BLaER1 (cell line): ENCODE measurements at regions not wholly inside any gene's neighbourhood (a gene's known extent, or its start where the extent isn't known, plus 50 kb on each side); places are given as distances from the start of the nearest gene placed in this dataset.
A peak's percentile ranks its signal among the peaks of the same experiment; 100 is the strongest.

Experiments
- H3K27ac ChIP-seq: shearing (Covaris generic); formaldehyde crosslinking; 2 replicates; pipeline ENCODE4 v1.8.1; 2022
- H3K27me3 ChIP-seq: shearing (Covaris generic); formaldehyde crosslinking; 2 replicates; pipeline ENCODE4 v1.8.1; 2022
- H3K36me3 ChIP-seq: shearing (Covaris generic); formaldehyde crosslinking; 2 replicates; pipeline ENCODE4 v1.8.1; 2022
- H3K4me1 ChIP-seq: shearing (Covaris generic); formaldehyde crosslinking; 2 replicates; pipeline ENCODE4 v1.8.1; 2022
- H3K4me2 ChIP-seq: shearing (Covaris generic); formaldehyde crosslinking; 2 replicates; pipeline ENCODE4 v1.8.1; 2022
- H3K4me3 ChIP-seq: shearing (Covaris generic); formaldehyde crosslinking; 2 replicates; pipeline ENCODE4 v1.8.1; 2022
- H3K9ac ChIP-seq: shearing (Covaris generic); formaldehyde crosslinking; 2 replicates; pipeline ENCODE4 v1.8.1; 2022
- H3K9me3 ChIP-seq: shearing (Covaris generic); formaldehyde crosslinking; 2 replicates; pipeline ENCODE4 v1.8.1; 2022
- H4K20me1 ChIP-seq: shearing (Covaris generic); formaldehyde crosslinking; 2 replicates; pipeline ENCODE4 v1.8.1; 2022
- Cebpa-rat ChIP-seq: shearing (Covaris generic); IDR thresholded peaks from 2 replicates; pipeline ENCODE4 v1.8.1; 2022

GRCh38 chr18:78769502-78770105, 210.0 kb upstream of the SALL3 start:
- Histone ChIP-seq H3K9ac (no peak overlapping the region), H3K4me3 (no peak overlapping the region), H3K4me1 (peaks cover 16% of the 10 kb centered on the region), H3K9me3 (no peaks in the 10 kb centered on the region), H3K27me3 (no peaks in the 10 kb centered on the region), H3K36me3 (no peaks in the 10 kb centered on the region), H3K4me2 (no peak overlapping the region), H4K20me1 (no peaks in the 10 kb centered on the region), H3K27ac (peak overlapping the region; percentile 13; the same call in 1 of the 2 replicates)
- TF ChIP-seq Cebpa-rat: no peak

GRCh38 chr18:78770139-78770822, 209.3 kb upstream of the SALL3 start:
- Histone ChIP-seq H3K27me3 (no peaks in the 10 kb centered on the region), H3K27ac (no peak overlapping the region), H4K20me1 (no peaks in the 10 kb centered on the region), H3K9me3 (no peaks in the 10 kb centered on the region), H3K36me3 (no peaks in the 10 kb centered on the region), H3K4me1 (peaks cover 13% of the 10 kb centered on the region), H3K4me3 (no peak overlapping the region), H3K9ac (no peak overlapping the region), H3K4me2 (no peak overlapping the region)
- no peak for TF ChIP-seq Cebpa-rat

DNA sequence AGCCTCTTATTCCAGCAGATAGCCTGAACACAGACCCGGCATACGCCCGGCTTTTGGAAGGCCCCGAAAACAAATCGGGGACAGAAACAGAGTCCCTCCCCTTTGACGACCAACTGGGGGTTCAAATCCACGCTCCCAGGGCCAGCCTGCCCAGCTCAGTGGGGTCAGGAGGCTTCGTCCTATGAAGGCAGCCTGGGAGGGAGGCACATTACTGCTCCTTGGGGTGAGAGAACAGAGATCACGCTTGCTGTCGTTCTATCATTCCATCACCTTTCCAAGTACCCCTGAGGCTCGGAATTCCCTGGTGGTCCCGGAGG, 208.8 kb upstream of the SALL3 start:
- no peaks in the 10 kb centered on the region for H3K9me3 ChIP-seq
- H3K27me3 ChIP-seq: no peaks in the 10 kb centered on the region
- no peak overlapping the region for H3K9ac ChIP-seq
- H3K4me3 ChIP-seq: no peak overlapping the region
- no peaks in the 10 kb centered on the region for H4K20me1 ChIP-seq
- no peaks in the 10 kb centered on the region for H3K36me3 ChIP-seq
- no peak overlapping the region for H3K27ac ChIP-seq
- no peak overlapping the region for H3K4me2 ChIP-seq
- H3K4me1 ChIP-seq: peaks cover 8% of the 10 kb centered on the region; the same call in 1 of the 2 replicates
- TF ChIP-seq Cebpa-rat: no peak

GRCh38 chr18:78771496-78772359, 207.9 kb upstream of the SALL3 start:
- H3K36me3 ChIP-seq: no peaks in the 10 kb centered on the region
- no peak overlapping the region for H3K4me3 ChIP-seq
- H3K4me1 ChIP-seq: peaks cover 8% of the 10 kb centered on the region; the same call in 1 of the 2 replicates
- no peaks in the 10 kb centered on the region for H3K9me3 ChIP-seq
- H3K4me2 ChIP-seq: no peak overlapping the region
- H4K20me1 ChIP-seq: no peaks in the 10 kb centered on the region
- TF ChIP-seq Cebpa-rat: no peak
- H3K9ac ChIP-seq: no peak overlapping the region
- H3K27me3 ChIP-seq: no peaks in the 10 kb centered on the region
- H3K27ac ChIP-seq: no peak overlapping the region

GRCh38 chr18:78772360-78773302, 207.0 kb upstream of the SALL3 start:
- Histone ChIP-seq H3K27me3 (no peaks in the 10 kb centered on the region), H4K20me1 (no peaks in the 10 kb centered on the region), H3K36me3 (no peaks in the 10 kb centered on the region), H3K4me2 (no peak overlapping the region), H3K9me3 (no peaks in the 10 kb centered on the region), H3K4me3 (no peak overlapping the region), H3K9ac (no peak overlapping the region), H3K4me1 (peaks cover 8% of the 10 kb centered on the region; the same call in 1 of the 2 replicates), H3K27ac (no peak overlapping the region)
- TF ChIP-seq Cebpa-rat: no peak

GRCh38 chr18:78773303-78773755, 206.3 kb upstream of the SALL3 start:
- Histone ChIP-seq H3K27ac (no peak overlapping the region), H3K36me3 (no peaks in the 10 kb centered on the region), H3K27me3 (no peaks in the 10 kb centered on the region), H3K4me3 (no peak overlapping the region), H3K9ac (no peak overlapping the region), H3K4me1 (peaks cover 8% of the 10 kb centered on the region; the same call in 1 of the 2 replicates), H3K4me2 (no peak overlapping the region), H4K20me1 (no peaks in the 10 kb centered on the region), H3K9me3 (no peaks in the 10 kb centered on the region)
- TF ChIP-seq Cebpa-rat: no peak

GRCh38 chr18:78773819-78774218, 205.8 kb upstream of the SALL3 start:
- no peaks in the 10 kb centered on the region for H4K20me1 ChIP-seq
- no peak overlapping the region for H3K4me3 ChIP-seq
- H3K36me3 ChIP-seq: no peaks in the 10 kb centered on the region
- no peak overlapping the region for H3K27ac ChIP-seq
- H3K4me2 ChIP-seq: no peak overlapping the region
- no peaks in the 10 kb centered on the region for H3K9me3 ChIP-seq
- H3K27me3 ChIP-seq: no peaks in the 10 kb centered on the region
- no peak for TF ChIP-seq Cebpa-rat
- H3K9ac ChIP-seq: no peak overlapping the region
- H3K4me1 ChIP-seq: peaks cover 8% of the 10 kb centered on the region; the same call in 1 of the 2 replicates

GRCh38 chr18:78774741-78775141, 204.9 kb upstream of the SALL3 start:
- H4K20me1 ChIP-seq: no peaks in the 10 kb centered on the region
- no peak overlapping the region for H3K27ac ChIP-seq
- H3K4me3 ChIP-seq: no peak overlapping the region
- H3K9me3 ChIP-seq: no peaks in the 10 kb centered on the region
- H3K27me3 ChIP-seq: no peaks in the 10 kb centered on the region
- H3K36me3 ChIP-seq: no peaks in the 10 kb centered on the region
- H3K9ac ChIP-seq: no peak overlapping the region
- no peak overlapping the region for H3K4me2 ChIP-seq
- TF ChIP-seq Cebpa-rat: no peak
- H3K4me1 ChIP-seq: no peaks in the 10 kb centered on the region

DNA sequence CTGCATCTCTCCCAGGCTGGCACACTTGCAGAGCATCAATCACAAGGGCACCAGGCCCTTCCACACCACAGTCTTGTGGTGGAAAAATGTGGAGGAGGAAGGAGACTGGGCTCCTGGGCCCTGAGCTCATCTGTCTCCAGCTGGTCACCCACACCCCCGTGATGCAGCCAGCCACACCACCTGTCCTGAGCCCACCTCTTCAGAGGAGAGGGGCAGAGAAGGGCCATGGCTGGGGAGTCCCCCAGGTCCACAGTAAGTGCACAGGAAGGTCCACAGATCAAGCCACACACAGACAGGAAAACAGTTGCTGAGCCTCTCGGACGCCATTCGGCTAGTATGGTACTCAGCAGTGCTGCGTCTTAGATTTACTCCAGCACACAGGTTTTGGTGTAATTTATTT, 203.5 kb upstream of the SALL3 start:
- H3K36me3 ChIP-seq: no peaks in the 10 kb centered on the region
- H3K27ac ChIP-seq: no peak overlapping the region
- no peak overlapping the region for H3K4me2 ChIP-seq
- H4K20me1 ChIP-seq: no peaks in the 10 kb centered on the region
- H3K27me3 ChIP-seq: no peaks in the 10 kb centered on the region
- no peaks in the 10 kb centered on the region for H3K9me3 ChIP-seq
- H3K4me3 ChIP-seq: no peak overlapping the region
- TF ChIP-seq Cebpa-rat: no peak
- H3K9ac ChIP-seq: no peak overlapping the region
- no peaks in the 10 kb centered on the region for H3K4me1 ChIP-seq
